Nephron (organoid): ENCODE measurements at regions not wholly inside any gene's neighbourhood (a gene's known extent, or its start where the extent isn't known, plus 50 kb on each side); places are given as distances from the start of the nearest gene placed in this dataset.

Source experiments
- H3K27ac Mint-ChIP-seq, 3 experiments: 2 replicates each; pipeline ENCODE4 v1.8.0; 2020; ENCODE audit warnings: mixed read lengths in 3 of 3, mild to moderate bottlenecking in 2 of 3, moderate library complexity in 1 of 3
- H3K27me3 Mint-ChIP-seq: 2 replicates; pipeline ENCODE4 v1.8.0; 2021; ENCODE audit warnings: low read depth, mild to moderate bottlenecking, moderate library complexity, mixed read lengths
- H3K36me3 Mint-ChIP-seq: 2 replicates; pipeline ENCODE4 v1.8.0; 2020; ENCODE audit warnings: low read depth, mixed read lengths
- H3K4me1 Mint-ChIP-seq: 2 replicates; pipeline ENCODE4 v1.8.0; 2020; ENCODE audit warnings: mixed read lengths
- H3K4me3 Mint-ChIP-seq, 3 experiments: 2 replicates each; pipeline ENCODE4 v1.8.0; 2020; ENCODE audit warnings: mild to moderate bottlenecking in 3 of 3, mixed read lengths in 3 of 3, moderate library complexity in 2 of 3
- H3K9me3 Mint-ChIP-seq: 2 replicates; pipeline ENCODE4 v1.8.0; 2020; ENCODE audit warnings: mixed read lengths
- TF ChIP-seq, protein P1 (sequence below), 3 experiments: fragments of 200-600 bp; sonication (generic); IDR thresholded peaks; one replicate each; pipeline ENCODE4 v1.5.0; 2021; ENCODE audit warnings: antibody characterized with exemption in 3 of 3; ENCODE audit not compliant: unreplicated experiment in 3 of 3

DNA sequence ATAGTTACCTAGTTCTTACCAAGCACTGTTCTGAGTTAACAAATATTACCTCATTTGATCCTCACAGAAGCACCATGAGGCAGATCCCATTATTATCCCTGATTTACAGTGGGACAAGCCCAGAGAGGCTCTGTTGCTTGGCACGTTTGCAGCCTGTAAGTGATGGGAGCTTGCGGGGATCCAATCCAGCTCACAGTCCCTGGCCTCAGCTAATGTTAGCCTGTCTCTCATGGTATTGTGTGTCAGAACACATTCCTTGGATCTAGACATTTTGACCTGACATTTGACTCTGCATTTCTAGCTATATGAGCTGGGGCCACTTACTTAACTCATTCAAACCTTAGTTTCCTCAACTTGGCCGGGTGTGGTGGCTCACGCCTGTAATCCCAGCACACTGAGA, 246.9 kb upstream of the LRTM1 start:
- no peak overlapping the region for H3K4me3 Mint-ChIP-seq
- no peaks in the 10 kb centered on the region for H3K36me3 Mint-ChIP-seq
- peaks cover 17% of the 10 kb centered on the region for H3K4me1 Mint-ChIP-seq
- peaks cover 19% of the 10 kb centered on the region for H3K27me3 Mint-ChIP-seq
- no peak overlapping the region for H3K27ac Mint-ChIP-seq
- peaks cover 11% of the 10 kb centered on the region for H3K9me3 Mint-ChIP-seq
- TF ChIP-seq, protein P1, sequence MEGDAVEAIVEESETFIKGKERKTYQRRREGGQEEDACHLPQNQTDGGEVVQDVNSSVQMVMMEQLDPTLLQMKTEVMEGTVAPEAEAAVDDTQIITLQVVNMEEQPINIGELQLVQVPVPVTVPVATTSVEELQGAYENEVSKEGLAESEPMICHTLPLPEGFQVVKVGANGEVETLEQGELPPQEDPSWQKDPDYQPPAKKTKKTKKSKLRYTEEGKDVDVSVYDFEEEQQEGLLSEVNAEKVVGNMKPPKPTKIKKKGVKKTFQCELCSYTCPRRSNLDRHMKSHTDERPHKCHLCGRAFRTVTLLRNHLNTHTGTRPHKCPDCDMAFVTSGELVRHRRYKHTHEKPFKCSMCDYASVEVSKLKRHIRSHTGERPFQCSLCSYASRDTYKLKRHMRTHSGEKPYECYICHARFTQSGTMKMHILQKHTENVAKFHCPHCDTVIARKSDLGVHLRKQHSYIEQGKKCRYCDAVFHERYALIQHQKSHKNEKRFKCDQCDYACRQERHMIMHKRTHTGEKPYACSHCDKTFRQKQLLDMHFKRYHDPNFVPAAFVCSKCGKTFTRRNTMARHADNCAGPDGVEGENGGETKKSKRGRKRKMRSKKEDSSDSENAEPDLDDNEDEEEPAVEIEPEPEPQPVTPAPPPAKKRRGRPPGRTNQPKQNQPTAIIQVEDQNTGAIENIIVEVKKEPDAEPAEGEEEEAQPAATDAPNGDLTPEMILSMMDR (IDR thresholded peaks at IDR 0.05; ENCODE audit: unreplicated experiment in 3 of 3) = no peak

DNA sequence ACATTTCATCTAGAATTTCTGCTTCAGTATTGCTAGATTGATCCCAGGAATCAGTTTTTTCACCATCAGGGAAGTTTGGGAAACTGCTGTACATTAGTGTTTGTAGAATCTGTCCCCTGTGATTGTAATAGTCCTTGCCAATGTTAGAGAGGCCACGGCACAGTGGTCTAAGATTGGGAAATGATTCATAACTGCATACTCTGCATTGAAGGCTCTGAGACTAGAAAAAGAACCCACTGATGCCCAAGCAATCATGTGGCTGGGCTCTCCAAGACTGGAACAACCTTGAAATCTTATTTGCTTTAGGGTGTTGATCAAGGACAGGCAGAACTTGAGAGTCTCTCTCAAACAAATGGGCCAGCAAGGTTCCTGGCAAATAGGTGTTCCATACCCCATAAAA, 245.6 kb upstream of the LRTM1 start:
- no peaks in the 10 kb centered on the region for H3K36me3 Mint-ChIP-seq
- H3K4me3 Mint-ChIP-seq = no peak overlapping the region
- no peak overlapping the region for H3K27ac Mint-ChIP-seq
- H3K4me1 Mint-ChIP-seq = peaks cover 23% of the 10 kb centered on the region
- TF ChIP-seq, protein P1 (IDR thresholded peaks at IDR 0.05; ENCODE audit: unreplicated experiment in 3 of 3) = no peak
- peaks cover 11% of the 10 kb centered on the region for H3K9me3 Mint-ChIP-seq
- H3K27me3 Mint-ChIP-seq = peaks cover 14% of the 10 kb centered on the region

DNA sequence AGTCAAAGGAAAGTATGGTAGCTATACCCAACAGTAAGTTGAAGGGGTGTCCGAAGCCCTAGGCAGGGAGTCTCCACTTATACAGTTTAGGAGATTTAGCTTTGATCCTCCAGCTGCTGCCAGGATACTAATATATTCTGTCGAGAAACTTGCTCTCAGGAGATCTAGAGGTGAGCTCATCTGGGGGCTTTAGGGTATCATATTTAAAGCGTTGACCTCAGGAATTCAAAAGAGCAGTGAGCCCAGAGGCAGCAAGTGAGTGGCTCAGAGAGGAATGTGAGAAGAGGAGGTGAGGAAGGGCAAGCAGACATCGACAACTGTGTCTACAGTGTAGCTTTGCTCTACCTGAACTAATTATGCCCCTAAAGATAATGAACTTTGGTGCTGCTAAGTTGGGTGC, 245.1 kb upstream of the LRTM1 start:
- no peak overlapping the region for H3K4me3 Mint-ChIP-seq
- peaks cover 9% of the 10 kb centered on the region for H3K27me3 Mint-ChIP-seq
- no peak overlapping the region for H3K27ac Mint-ChIP-seq
- H3K4me1 Mint-ChIP-seq = peaks cover 22% of the 10 kb centered on the region
- TF ChIP-seq, protein P1 (IDR thresholded peaks at IDR 0.05; ENCODE audit: unreplicated experiment in 3 of 3) = no peak
- H3K36me3 Mint-ChIP-seq = no peaks in the 10 kb centered on the region
- peaks cover 11% of the 10 kb centered on the region for H3K9me3 Mint-ChIP-seq

DNA sequence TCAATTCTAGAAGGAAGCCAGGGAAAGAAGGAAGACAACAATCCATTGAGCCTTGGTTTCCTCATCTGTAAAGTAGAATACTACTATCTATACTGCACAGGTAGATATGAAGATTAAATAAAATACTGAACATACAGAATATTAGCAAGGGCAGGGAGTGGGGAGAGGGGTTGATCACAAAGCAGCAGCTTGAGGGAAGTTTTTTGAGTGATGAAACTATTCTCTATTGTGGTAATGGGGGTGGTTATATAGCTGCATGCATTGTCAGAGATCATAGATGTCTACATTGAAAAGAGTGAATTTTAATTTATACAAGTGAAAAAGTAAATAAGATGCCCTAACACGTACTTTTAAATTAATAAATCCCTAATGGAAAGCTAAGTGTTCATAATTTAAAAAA, 242.6 kb upstream of the LRTM1 start:
- Mint-ChIP-seq H3K4me1 (peaks cover 38% of the 10 kb centered on the region), H3K9me3 (peaks cover 11% of the 10 kb centered on the region), H3K4me3 (no peak overlapping the region), H3K36me3 (no peaks in the 10 kb centered on the region), H3K27ac (peak overlapping the region in 1 of 3 experiments; percentile 55), H3K27me3 (peaks cover 7% of the 10 kb centered on the region)
- TF ChIP-seq, protein P1 (IDR thresholded peaks at IDR 0.05; ENCODE audit: unreplicated experiment in 3 of 3) = no peak

DNA sequence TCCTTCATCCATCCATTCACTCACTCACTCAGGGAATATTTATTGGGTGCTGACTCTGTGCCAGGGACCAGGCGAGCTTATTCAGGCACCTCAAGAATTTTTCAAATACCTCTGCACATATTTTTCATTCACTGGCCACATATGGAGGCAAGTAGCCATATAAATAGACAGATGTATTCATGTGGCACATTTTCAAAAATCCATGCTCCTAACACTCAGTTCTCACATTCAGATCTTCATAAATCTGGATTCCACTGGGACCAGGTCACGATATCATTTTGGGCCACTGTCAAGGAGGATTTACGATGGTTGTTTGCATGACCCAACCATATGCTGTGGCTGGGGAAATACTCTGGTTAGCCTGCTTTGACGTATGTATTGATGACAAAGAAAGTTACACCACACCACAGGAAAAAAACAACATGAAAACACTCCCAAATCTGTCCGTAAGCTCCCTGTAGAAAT, 241.8 kb upstream of the LRTM1 start:
- H3K36me3 Mint-ChIP-seq = no peaks in the 10 kb centered on the region
- peaks cover 11% of the 10 kb centered on the region for H3K9me3 Mint-ChIP-seq
- H3K27ac Mint-ChIP-seq = peak overlapping the region in 2 of 3 experiments; percentile 2 to 55
- TF ChIP-seq, protein P1 (IDR thresholded peaks at IDR 0.05; ENCODE audit: unreplicated experiment in 3 of 3) = no peak
- H3K4me3 Mint-ChIP-seq = no peak overlapping the region
- peaks cover 7% of the 10 kb centered on the region for H3K27me3 Mint-ChIP-seq
- peaks cover 43% of the 10 kb centered on the region for H3K4me1 Mint-ChIP-seq

DNA sequence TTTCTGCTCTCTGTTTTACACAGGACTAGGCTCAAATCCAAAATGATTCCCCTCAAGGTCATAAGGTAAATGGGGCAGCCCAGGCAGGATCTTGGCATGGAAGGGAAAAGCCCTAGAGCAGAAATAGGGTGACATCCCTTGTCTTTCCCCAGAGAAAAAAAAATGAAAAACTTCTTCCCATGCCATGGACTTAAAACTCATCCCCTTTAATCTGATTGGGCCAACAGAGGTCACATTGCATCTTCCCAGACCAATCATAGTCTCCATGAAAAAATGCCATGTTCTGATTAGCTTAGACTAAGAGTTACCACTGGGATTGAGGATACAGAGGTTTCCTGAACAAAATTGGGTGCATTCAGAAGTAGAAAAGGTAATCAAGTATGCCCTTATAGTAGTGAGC, 241.3 kb upstream of the LRTM1 start:
- peaks cover 11% of the 10 kb centered on the region for H3K9me3 Mint-ChIP-seq
- peak overlapping the region in 1 of 3 experiments; percentile 55 for H3K27ac Mint-ChIP-seq
- peaks cover 43% of the 10 kb centered on the region for H3K4me1 Mint-ChIP-seq
- no peak overlapping the region for H3K4me3 Mint-ChIP-seq
- peaks cover 7% of the 10 kb centered on the region for H3K27me3 Mint-ChIP-seq
- no peaks in the 10 kb centered on the region for H3K36me3 Mint-ChIP-seq
- TF ChIP-seq, protein P1 (IDR thresholded peaks at IDR 0.05; ENCODE audit: unreplicated experiment in 3 of 3) = no peak
